Activated T-helper 1 cell treated with anti-CD3 and anti-CD28 coated beads, Interleukin-12 subunit alpha, Interleukin-12 subunit beta, Interleukin-2, Interleukin-4 antibody, amounts not matched to agents 30 ng/mL and 10 ng/mL and 1 ng/mL, durations not matched to agents 14 hours and 24 hours and 36 hours (primary cell): ENCODE measurements at regions not wholly inside any gene's neighbourhood (a gene's known extent, or its start where the extent isn't known, plus 50 kb on each side); places are given as distances from the start of the nearest gene placed in this dataset.

Source experiments
- DNase-seq: peaks from one replicate; pipeline ENCODE4 v3.0.0; 2021; ENCODE audit warnings: low spot score
- H3K27ac Mint-ChIP-seq: one replicate; pipeline ENCODE4 v1.8.0; 2021; ENCODE audit warnings: mild to moderate bottlenecking, mixed read lengths
- H3K27me3 Mint-ChIP-seq: one replicate; pipeline ENCODE4 v1.8.0; 2022; ENCODE audit warnings: mild to moderate bottlenecking, moderate library complexity, mixed read lengths; ENCODE audit not compliant: insufficient read depth
- H3K36me3 Mint-ChIP-seq: one replicate; pipeline ENCODE4 v1.8.0; 2021; ENCODE audit warnings: low read depth, mixed read lengths
- H3K4me1 Mint-ChIP-seq: one replicate; pipeline ENCODE4 v1.8.0; 2021; ENCODE audit warnings: low read depth, mixed read lengths
- H3K4me3 Mint-ChIP-seq: one replicate; pipeline ENCODE4 v1.8.0; 2021; ENCODE audit warnings: mild to moderate bottlenecking, moderate library complexity, mixed read lengths
- H3K9me3 Mint-ChIP-seq: one replicate; pipeline ENCODE4 v1.8.0; 2021; ENCODE audit warnings: mixed read lengths
- intact Hi-C: fragments of 100-400 bp; cut with micrococcal nuclease; formaldehyde crosslinking; loops from one replicate; pipeline ENCODE4 v1.15.1; 2024

GRCh38 chr14:87080146-87080545 lies 912.8 kb downstream of the GALC start:
- Mint-ChIP-seq H3K9me3 (peaks cover 9% of the 10 kb centered on the region), H3K36me3 (no peaks in the 10 kb centered on the region), H3K27ac (no peak overlapping the region), H3K4me1 (no peaks in the 10 kb centered on the region), H3K4me3 (no peak overlapping the region), H3K27me3 (no peaks in the 10 kb centered on the region)
- intact Hi-C loops = no loop called here
- DNase-seq = no peak

DNA sequence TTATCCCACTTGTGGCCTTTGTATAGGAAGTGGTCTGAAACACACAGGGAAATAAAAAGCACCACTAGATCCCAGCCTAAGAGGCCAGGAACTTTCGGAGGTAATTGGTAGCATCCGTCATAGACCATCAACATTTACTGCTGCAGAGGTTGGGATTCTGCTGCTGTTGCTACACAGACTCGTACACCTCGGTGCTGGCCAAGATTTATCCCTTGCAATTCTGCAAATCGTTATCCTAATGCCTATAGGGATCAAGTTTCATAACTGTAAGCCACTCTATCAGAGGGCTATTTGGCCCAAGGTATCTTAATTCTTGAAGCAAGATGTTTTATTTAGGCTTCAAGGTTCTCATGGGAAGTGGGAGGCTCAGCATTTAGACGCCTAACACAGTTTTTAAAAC lies 913.6 kb downstream of the GALC start:
- H3K9me3 Mint-ChIP-seq = peaks cover 10% of the 10 kb centered on the region
- H3K36me3 Mint-ChIP-seq = no peaks in the 10 kb centered on the region
- no peak overlapping the region for H3K27ac Mint-ChIP-seq
- intact Hi-C loops = no loop called here
- H3K4me3 Mint-ChIP-seq = no peak overlapping the region
- DNase-seq = no peak
- no peaks in the 10 kb centered on the region for H3K4me1 Mint-ChIP-seq
- H3K27me3 Mint-ChIP-seq = no peaks in the 10 kb centered on the region

- DNase-seq = no peak
- Mint-ChIP-seq H3K27ac (no peak overlapping the region), H3K4me3 (no peak overlapping the region), H3K36me3 (no peaks in the 10 kb centered on the region), H3K27me3 (no peaks in the 10 kb centered on the region), H3K4me1 (no peaks in the 10 kb centered on the region), H3K9me3 (peaks cover 4% of the 10 kb centered on the region)
- intact Hi-C loops = no loop called here
Measured at GRCh38 chr14:87076922-87077321, 916.1 kb downstream of the GALC start.

DNA sequence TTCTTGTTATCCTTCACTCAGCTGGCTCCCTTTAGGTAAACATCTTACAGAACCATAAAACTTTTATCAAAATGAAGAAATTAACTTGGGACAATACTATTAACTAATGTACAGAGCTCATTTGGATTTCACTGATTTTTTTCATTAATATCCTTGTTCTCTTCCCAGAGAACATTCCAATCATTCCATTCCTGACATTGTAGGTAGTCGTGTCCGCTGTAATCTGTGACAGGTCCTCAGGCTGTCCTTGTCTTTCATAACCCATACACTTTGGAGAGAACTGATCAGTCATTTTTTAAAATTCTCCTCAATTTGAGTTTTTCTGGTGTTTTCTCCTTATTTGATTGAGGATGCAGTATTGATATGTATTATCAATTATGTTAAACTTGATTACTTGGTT lies 916.8 kb downstream of the GALC start:
- H3K9me3 Mint-ChIP-seq = peaks cover 4% of the 10 kb centered on the region
- no peak overlapping the region for H3K4me3 Mint-ChIP-seq
- no peaks in the 10 kb centered on the region for H3K27me3 Mint-ChIP-seq
- H3K4me1 Mint-ChIP-seq = no peaks in the 10 kb centered on the region
- no peak overlapping the region for H3K27ac Mint-ChIP-seq
- DNase-seq = no peak
- no peaks in the 10 kb centered on the region for H3K36me3 Mint-ChIP-seq
- intact Hi-C loops = no loop called here

GRCh38 chr14:87073880-87074570 lies 919.0 kb downstream of the GALC start:
- H3K4me3 Mint-ChIP-seq = no peak overlapping the region
- DNase-seq = no peak
- peaks cover 4% of the 10 kb centered on the region for H3K9me3 Mint-ChIP-seq
- H3K4me1 Mint-ChIP-seq = no peaks in the 10 kb centered on the region
- H3K27ac Mint-ChIP-seq = no peak overlapping the region
- intact Hi-C loops = no loop called here
- H3K27me3 Mint-ChIP-seq = no peaks in the 10 kb centered on the region
- no peaks in the 10 kb centered on the region for H3K36me3 Mint-ChIP-seq

DNA sequence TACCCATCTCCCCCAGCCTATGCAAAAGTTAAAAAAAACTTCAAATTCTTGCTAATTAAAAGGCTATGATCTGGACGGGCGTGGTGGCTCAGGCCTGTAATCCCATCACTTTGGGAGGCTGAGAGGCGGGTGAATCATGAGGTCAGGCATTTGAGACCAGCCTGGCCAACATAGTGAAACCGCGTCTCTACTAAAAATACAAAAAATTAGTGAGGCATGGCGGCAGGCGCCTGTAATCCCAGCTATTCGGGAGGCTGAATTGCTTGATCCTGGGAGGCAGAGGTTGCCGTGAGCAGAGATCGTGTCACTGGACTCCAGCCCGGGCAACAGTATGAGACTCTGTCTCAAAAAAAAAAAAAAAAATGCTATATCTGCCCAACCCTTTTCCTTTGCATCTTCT lies 925.4 kb downstream of the GALC start:
- Mint-ChIP-seq H3K36me3 (no peaks in the 10 kb centered on the region), H3K9me3 (no peaks in the 10 kb centered on the region), H3K27me3 (no peaks in the 10 kb centered on the region), H3K4me1 (no peaks in the 10 kb centered on the region), H3K4me3 (no peak overlapping the region), H3K27ac (no peak overlapping the region)
- intact Hi-C loops = no loop called here
- DNase-seq = no peak

DNA sequence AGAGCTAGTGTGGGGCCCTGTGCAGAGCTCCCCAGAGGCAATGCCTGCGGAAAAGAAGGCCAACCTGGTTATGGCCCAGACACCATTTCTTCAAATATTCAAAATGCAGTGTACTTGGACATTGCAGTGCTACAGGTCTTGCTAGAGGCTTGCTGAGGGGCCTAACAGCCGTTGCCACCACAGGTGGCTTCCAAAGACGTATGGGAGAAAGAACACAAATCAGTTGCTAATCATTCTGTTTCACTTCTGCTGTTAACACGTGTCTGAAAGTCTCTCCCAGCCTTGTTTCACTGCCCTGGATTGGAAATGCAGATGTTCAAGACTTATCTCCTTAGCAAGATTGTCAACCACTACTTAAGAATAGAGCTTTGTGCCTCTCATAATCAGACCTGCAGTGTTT lies 925.9 kb downstream of the GALC start:
- intact Hi-C loops = no loop called here
- Mint-ChIP-seq H3K27ac (no peak overlapping the region), H3K36me3 (no peaks in the 10 kb centered on the region), H3K9me3 (no peaks in the 10 kb centered on the region), H3K4me3 (no peak overlapping the region), H3K27me3 (no peaks in the 10 kb centered on the region), H3K4me1 (no peaks in the 10 kb centered on the region)
- DNase-seq = no peak

- H3K9me3 Mint-ChIP-seq = peaks cover 2% of the 10 kb centered on the region
- intact Hi-C loops = no loop called here
Measured at GRCh38 chr14:87066221-87066817, 926.7 kb downstream of the GALC start.

DNA sequence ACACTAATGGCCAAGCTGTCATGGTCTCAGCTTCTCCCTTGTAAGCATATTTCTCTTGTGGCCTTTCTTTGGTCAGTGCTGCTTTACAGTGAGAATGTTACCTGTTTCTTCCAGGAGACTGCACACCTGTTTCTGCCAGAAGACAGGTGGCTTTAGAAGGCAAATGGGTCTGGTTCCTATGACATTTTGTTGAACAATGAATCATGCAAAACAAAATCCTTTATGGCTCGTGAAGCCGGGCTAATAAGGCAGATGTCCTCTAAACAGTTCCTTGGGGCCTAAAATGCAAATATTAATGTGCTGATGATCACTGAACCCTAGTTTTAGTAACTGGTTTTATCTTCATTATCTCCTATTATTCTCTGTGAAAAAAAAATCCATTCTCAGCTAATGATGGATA lies 927.6 kb downstream of the GALC start:
- Mint-ChIP-seq H3K4me1 (no peaks in the 10 kb centered on the region), H3K9me3 (peaks cover 4% of the 10 kb centered on the region), H3K36me3 (no peaks in the 10 kb centered on the region), H3K4me3 (no peak overlapping the region), H3K27ac (no peak overlapping the region), H3K27me3 (no peaks in the 10 kb centered on the region)
- intact Hi-C loops = no loop called here
- DNase-seq = no peak

More at GRCh38 chr14:87066221-87066817, 926.7 kb downstream of the GALC start:
- no peak overlapping the region for H3K27ac Mint-ChIP-seq
- no peaks in the 10 kb centered on the region for H3K4me1 Mint-ChIP-seq
- DNase-seq = no peak
- no peak overlapping the region for H3K4me3 Mint-ChIP-seq
- H3K27me3 Mint-ChIP-seq = no peaks in the 10 kb centered on the region
- no peaks in the 10 kb centered on the region for H3K36me3 Mint-ChIP-seq

DNA sequence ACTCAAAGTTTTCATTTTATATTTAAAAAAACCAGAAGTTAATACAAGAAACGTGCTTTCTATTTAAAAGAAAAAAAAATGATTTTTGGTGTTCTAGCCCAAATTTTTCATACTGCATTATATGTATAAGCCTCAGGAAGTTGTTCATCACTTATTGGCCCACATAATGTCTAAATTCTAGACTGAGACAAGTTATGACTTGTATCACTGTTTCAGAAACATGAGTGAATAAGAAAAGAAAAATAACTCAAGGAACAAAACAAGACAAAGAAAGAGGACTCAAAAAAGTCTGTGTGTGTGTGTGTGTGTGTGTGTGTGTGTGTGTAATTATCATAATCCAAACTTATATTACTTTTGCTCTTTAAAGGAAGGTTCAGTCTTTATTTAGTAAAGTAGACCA lies 929.8 kb downstream of the GALC start:
- Mint-ChIP-seq H3K4me1 (no peaks in the 10 kb centered on the region), H3K4me3 (no peak overlapping the region), H3K27ac (no peak overlapping the region), H3K36me3 (no peaks in the 10 kb centered on the region), H3K27me3 (no peaks in the 10 kb centered on the region), H3K9me3 (peaks cover 4% of the 10 kb centered on the region)
- intact Hi-C loops = no loop called here
- DNase-seq = no peak

- H3K4me3 Mint-ChIP-seq = no peak overlapping the region
- H3K4me1 Mint-ChIP-seq = no peaks in the 10 kb centered on the region
- no peak for DNase-seq
- H3K36me3 Mint-ChIP-seq = no peaks in the 10 kb centered on the region
- H3K27me3 Mint-ChIP-seq = no peaks in the 10 kb centered on the region
- H3K9me3 Mint-ChIP-seq = peaks cover 4% of the 10 kb centered on the region
- intact Hi-C loops = no loop called here
- H3K27ac Mint-ChIP-seq = no peak overlapping the region
Measured at GRCh38 chr14:87060405-87060804, 932.6 kb downstream of the GALC start.

- H3K27ac Mint-ChIP-seq = no peak overlapping the region
- H3K27me3 Mint-ChIP-seq = no peaks in the 10 kb centered on the region
- peaks cover 4% of the 10 kb centered on the region for H3K9me3 Mint-ChIP-seq
- H3K36me3 Mint-ChIP-seq = no peaks in the 10 kb centered on the region
- H3K4me3 Mint-ChIP-seq = no peak overlapping the region
- H3K4me1 Mint-ChIP-seq = no peaks in the 10 kb centered on the region
- no peak for DNase-seq
- intact Hi-C loops = no loop called here
Measured at GRCh38 chr14:87059060-87059839, 933.7 kb downstream of the GALC start.

DNA sequence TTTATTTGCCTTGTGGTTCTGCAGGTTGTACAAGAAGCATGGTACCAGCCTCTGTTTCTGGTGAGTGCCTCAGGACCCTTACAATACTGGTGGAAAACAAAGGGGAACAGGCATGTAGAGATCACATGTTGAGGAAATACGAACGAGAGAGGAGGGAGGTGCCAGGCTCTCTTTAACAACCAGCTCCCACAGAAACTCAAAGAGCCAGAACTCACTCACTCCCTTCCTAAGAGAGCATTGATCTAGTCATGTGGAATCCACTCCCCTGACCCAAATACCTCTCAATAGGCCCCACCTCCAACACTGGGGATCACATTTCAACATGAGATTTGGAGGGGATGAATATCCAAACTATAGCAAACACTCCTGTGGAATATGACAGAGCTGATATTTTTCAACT lies 938.0 kb downstream of the GALC start:
- Mint-ChIP-seq H3K9me3 (no peaks in the 10 kb centered on the region), H3K36me3 (no peaks in the 10 kb centered on the region), H3K4me3 (no peak overlapping the region), H3K4me1 (no peaks in the 10 kb centered on the region), H3K27me3 (no peaks in the 10 kb centered on the region), H3K27ac (no peak overlapping the region)
- intact Hi-C loops = no loop called here
- no peak for DNase-seq
